Right lobe of liver (tissue), 4 donors: ENCODE measurements at regions not wholly inside any gene's neighbourhood (a gene's known extent, or its start where the extent isn't known, plus 50 kb on each side); places are given as distances from the start of the nearest gene placed in this dataset.

Experiments
- POLR2A ChIP-seq: fragments of 450-650 bp; IDR thresholded peaks from one replicate; pipeline ENCODE4 v1.6.1; 2017; ENCODE audit warnings: antibody characterized with exemption, mild to moderate bottlenecking
- TF ChIP-seq, protein P1 (sequence below), 4 donors: fragments of 200-600 bp in 3 of 4; fragments of 450-650 bp in 1 of 4; IDR thresholded peaks; one replicate each; pipeline versions ENCODE4 v1.5.1 to v1.8.0; 2016 to 2022; ENCODE audit warnings: antibody characterized with exemption in 4 of 4, mild to moderate bottlenecking in 2 of 4
- donor health status: DM: no; HTN: no; CAD: no.
- donor health status: DM: no; HTN: no; CAD: no.
- donor health status: DM: no; HTN: yes; CAD: no.

DNA sequence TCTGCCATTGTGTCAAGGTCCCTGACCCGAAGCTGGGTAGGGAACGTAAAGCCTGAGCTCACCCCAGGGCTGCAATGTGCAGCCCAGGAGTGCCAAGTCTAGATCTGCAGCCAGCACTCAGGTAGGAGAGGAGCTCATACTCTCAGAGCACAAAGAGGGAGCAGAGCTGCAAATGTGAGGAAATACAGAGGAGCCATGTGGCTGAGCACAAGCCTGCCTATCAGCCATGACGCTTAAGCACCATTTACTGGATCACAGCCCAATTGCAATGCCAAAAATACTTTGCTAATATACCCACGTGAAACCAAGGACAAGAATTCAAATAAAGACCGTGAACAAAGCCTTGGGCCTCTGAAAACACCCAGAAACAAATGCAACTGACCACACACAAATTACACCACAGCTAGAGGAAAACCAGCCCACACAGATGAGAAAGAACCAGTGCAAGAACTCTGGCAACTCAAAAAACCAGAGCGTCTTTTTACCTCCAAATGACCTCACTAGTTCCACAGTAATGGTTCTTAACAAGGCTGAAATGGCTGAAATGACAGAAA, 69.0 kb upstream of the HPF1 start:
- TF ChIP-seq, protein P1, sequence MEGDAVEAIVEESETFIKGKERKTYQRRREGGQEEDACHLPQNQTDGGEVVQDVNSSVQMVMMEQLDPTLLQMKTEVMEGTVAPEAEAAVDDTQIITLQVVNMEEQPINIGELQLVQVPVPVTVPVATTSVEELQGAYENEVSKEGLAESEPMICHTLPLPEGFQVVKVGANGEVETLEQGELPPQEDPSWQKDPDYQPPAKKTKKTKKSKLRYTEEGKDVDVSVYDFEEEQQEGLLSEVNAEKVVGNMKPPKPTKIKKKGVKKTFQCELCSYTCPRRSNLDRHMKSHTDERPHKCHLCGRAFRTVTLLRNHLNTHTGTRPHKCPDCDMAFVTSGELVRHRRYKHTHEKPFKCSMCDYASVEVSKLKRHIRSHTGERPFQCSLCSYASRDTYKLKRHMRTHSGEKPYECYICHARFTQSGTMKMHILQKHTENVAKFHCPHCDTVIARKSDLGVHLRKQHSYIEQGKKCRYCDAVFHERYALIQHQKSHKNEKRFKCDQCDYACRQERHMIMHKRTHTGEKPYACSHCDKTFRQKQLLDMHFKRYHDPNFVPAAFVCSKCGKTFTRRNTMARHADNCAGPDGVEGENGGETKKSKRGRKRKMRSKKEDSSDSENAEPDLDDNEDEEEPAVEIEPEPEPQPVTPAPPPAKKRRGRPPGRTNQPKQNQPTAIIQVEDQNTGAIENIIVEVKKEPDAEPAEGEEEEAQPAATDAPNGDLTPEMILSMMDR (IDR thresholded peaks at IDR 0.05): no peak
- no peak for TF ChIP-seq POLR2A
